HG03108 (cell line): ENCODE measurements at regions not wholly inside any gene's neighbourhood (a gene's known extent, or its start where the extent isn't known, plus 50 kb on each side); places are given as distances from the start of the nearest gene placed in this dataset.

ENCODE experiments used
- ATAC-seq: cut with Tn5 transposase; IDR thresholded peaks from one replicate; pipeline ENCODE4 v1.9.1; 2021; ENCODE audit warnings: moderate library complexity; ENCODE audit not compliant: unreplicated experiment

- no peak for ATAC-seq
These were observed 406.5 kb upstream of the RGS6 start for GRCh38 chr14:71525663-71526221.

GRCh38 chr14:71526388-71526787, 405.8 kb upstream of the RGS6 start:
- ATAC-seq: no peak

GRCh38 chr14:71527838-71528237, 404.4 kb upstream of the RGS6 start:
- ATAC-seq: no peak

- ATAC-seq: no peak
These were observed 402.4 kb upstream of the RGS6 start for GRCh38 chr14:71529848-71530247.

GRCh38 chr14:71532344-71532743, 399.9 kb upstream of the RGS6 start:
- no peak for ATAC-seq

GRCh38 chr14:71532790-71533189, 399.4 kb upstream of the RGS6 start:
- no peak for ATAC-seq

- no peak for ATAC-seq
These were observed 398.8 kb upstream of the RGS6 start for GRCh38 chr14:71533390-71533789.

GRCh38 chr14:71533800-71534199, 398.4 kb upstream of the RGS6 start:
- no peak for ATAC-seq

- ATAC-seq: no peak
These were observed 397.7 kb upstream of the RGS6 start for GRCh38 chr14:71534506-71534905.

- no peak for ATAC-seq
These were observed 396.1 kb upstream of the RGS6 start for GRCh38 chr14:71536015-71536740.

- no peak for ATAC-seq
These were observed 395.1 kb upstream of the RGS6 start for GRCh38 chr14:71536927-71537772.

GRCh38 chr14:71538288-71538687, 393.9 kb upstream of the RGS6 start:
- ATAC-seq: no peak

- no peak for ATAC-seq
These were observed 393.1 kb upstream of the RGS6 start for GRCh38 chr14:71538938-71539649.

GRCh38 chr14:71539650-71540285, 392.5 kb upstream of the RGS6 start:
- no peak for ATAC-seq

- ATAC-seq: no peak
These were observed 391.0 kb upstream of the RGS6 start for GRCh38 chr14:71541271-71541670.

- ATAC-seq: no peak
These were observed 390.1 kb upstream of the RGS6 start for GRCh38 chr14:71541973-71542690.

GRCh38 chr14:71549421-71550050, 382.7 kb upstream of the RGS6 start:
- ATAC-seq: no peak

GRCh38 chr14:71550367-71550766, 381.9 kb upstream of the RGS6 start:
- ATAC-seq: no peak

- no peak for ATAC-seq
These were observed 380.8 kb upstream of the RGS6 start for GRCh38 chr14:71551291-71551950.
